ENCODE measurements at regions not wholly inside any gene's neighbourhood (a gene's known extent, or its start where the extent isn't known, plus 50 kb on each side); places are given as distances from the start of the nearest gene placed in this dataset.
"Not testable (repeated sequence)": the region's sequence is repeated elsewhere in the genome, so short reads cannot be mapped to it uniquely, and the experiment has no call there.

- FAIRE-seq; BruUV-seq (replicated peaks); intact Hi-C loops (cut with micrococcal nuclease): not testable (repeated sequence)
These were observed 1348.2 kb downstream of the GATA3 start for GRCh38 chr10:9402507-9403195.

GRCh38 chr10:9407201-9407600, 1352.7 kb downstream of the GATA3 start:
- FAIRE-seq; H3K9me1 ChIP-seq (replicated peaks; ENCODE audit: control insufficient read depth, extremely low read depth, insufficient read depth, low read length); intact Hi-C loops (cut with micrococcal nuclease); POLR2A ChIA-PET; H3K9ac ChIP-seq (replicated peaks; ENCODE audit: extremely low read depth, insufficient read depth, low read length); H3K4me3 ChIP-seq (replicated peaks in 1 of 3; ENCODE audit: insufficient read depth in 1 of 3, low read depth in 1 of 3, low read length in 3 of 3); H3K27ac ChIP-seq (ENCODE audit: insufficient read depth, low read depth, low read length); H2AFZ ChIP-seq (ENCODE audit: low read depth, low read length); dilution Hi-C loops (cut with MboI; ENCODE audit: extremely low pct_ligation_motif_present, low sequenced_read_pairs); H4K20me1 ChIP-seq (replicated peaks; ENCODE audit: control insufficient read depth, extremely low read depth, insufficient read depth, low read length); H3K4me1 ChIP-seq (ENCODE audit: control insufficient read depth, extremely low read depth, insufficient read depth, low read length); H3K4me2 ChIP-seq (ENCODE audit: insufficient read depth, low read length); CTCF ChIA-PET; DNase-seq (ENCODE audit: low read depth, low spot score); H3K36me3 ChIP-seq (ENCODE audit: control insufficient read depth in 2 of 2, extremely low read depth in 1 of 2, insufficient read depth in 2 of 2, low read length in 2 of 2); H3K27me3 ChIP-seq (ENCODE audit: control insufficient read depth in 2 of 2, insufficient read depth in 2 of 2, low read length in 2 of 2); BruUV-seq (replicated peaks); H3K79me2 ChIP-seq (ENCODE audit: control insufficient read depth, insufficient read depth, low read length); H3K9me3 ChIP-seq (replicated peaks; ENCODE audit: control insufficient read depth, insufficient read depth, low read length): not testable (repeated sequence)

More at GRCh38 chr10:9402507-9403195, 1348.2 kb downstream of the GATA3 start:
- H4K20me1 ChIP-seq (replicated peaks; ENCODE audit: control insufficient read depth, extremely low read depth, insufficient read depth, low read length); dilution Hi-C loops (cut with MboI; ENCODE audit: extremely low pct_ligation_motif_present, low sequenced_read_pairs); H3K27ac ChIP-seq (ENCODE audit: insufficient read depth, low read depth, low read length); CTCF ChIA-PET; H3K4me3 ChIP-seq (replicated peaks in 1 of 3; ENCODE audit: insufficient read depth in 1 of 3, low read depth in 1 of 3, low read length in 3 of 3); H3K4me2 ChIP-seq (ENCODE audit: insufficient read depth, low read length); H3K4me1 ChIP-seq (ENCODE audit: control insufficient read depth, extremely low read depth, insufficient read depth, low read length); DNase-seq (ENCODE audit: low read depth, low spot score); POLR2A ChIA-PET; H3K9me3 ChIP-seq (replicated peaks; ENCODE audit: control insufficient read depth, insufficient read depth, low read length); H3K27me3 ChIP-seq (ENCODE audit: control insufficient read depth in 2 of 2, insufficient read depth in 2 of 2, low read length in 2 of 2); H3K36me3 ChIP-seq (ENCODE audit: control insufficient read depth in 2 of 2, extremely low read depth in 1 of 2, insufficient read depth in 2 of 2, low read length in 2 of 2); H3K79me2 ChIP-seq (ENCODE audit: control insufficient read depth, insufficient read depth, low read length); H3K9ac ChIP-seq (replicated peaks; ENCODE audit: extremely low read depth, insufficient read depth, low read length); H2AFZ ChIP-seq (ENCODE audit: low read depth, low read length); H3K9me1 ChIP-seq (replicated peaks; ENCODE audit: control insufficient read depth, extremely low read depth, insufficient read depth, low read length): not testable (repeated sequence)

DNA sequence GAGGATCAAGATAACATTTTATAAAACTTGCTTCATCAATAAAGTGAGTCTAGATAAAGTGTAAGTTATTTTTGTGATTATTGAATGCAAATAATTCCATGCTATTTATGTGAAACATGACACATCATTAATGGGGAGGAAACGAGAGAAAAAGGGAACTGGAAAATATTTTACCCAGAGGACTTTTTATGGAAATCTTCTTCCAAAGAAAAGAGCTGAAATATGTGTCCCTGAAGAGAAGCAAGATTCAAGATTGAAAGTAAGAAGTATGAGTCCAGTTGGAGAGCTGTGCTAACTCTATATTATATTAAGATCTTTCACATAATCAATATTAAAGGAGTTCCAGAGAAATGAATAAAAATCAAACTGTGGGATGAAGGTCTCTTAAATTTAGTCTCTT, 1361.8 kb downstream of the GATA3 start:
- no peak for TF ChIP-seq EZH2 (IDR thresholded peaks at IDR 0.05; ENCODE audit: borderline replicate concordance, low read depth, low read length, severe bottlenecking)
- TF ChIP-seq POLR2A (IDR thresholded peaks at IDR 0.05; ENCODE audit: low read depth, low read length) = no peak
- no peak for TF ChIP-seq FOS (IDR thresholded peaks at IDR 0.05; ENCODE audit: borderline replicate concordance, insufficient read depth, low read length)
- no peak for TF ChIP-seq MAX (IDR thresholded peaks at IDR 0.05; ENCODE audit: insufficient read depth, insufficient read length)
- intact Hi-C loops (cut with micrococcal nuclease) = no loop called here
- no peaks in the 10 kb centered on the region for H3K4me1 ChIP-seq (ENCODE audit: control insufficient read depth, extremely low read depth, insufficient read depth, low read length)
- no peak overlapping the region for H2AFZ ChIP-seq (ENCODE audit: low read depth, low read length)
- CTCF ChIA-PET = no interaction called here
- dilution Hi-C loops (cut with MboI; ENCODE audit: extremely low pct_ligation_motif_present, low sequenced_read_pairs) = no loop called here
- POLR2A ChIA-PET = no interaction called here
- no TSS peak for BruUV-seq (replicated peaks)
- DNase-seq (ENCODE audit: low read depth, low spot score) = no peak
- H3K4me2 ChIP-seq (ENCODE audit: insufficient read depth, low read length) = no peak overlapping the region
- H3K9me1 ChIP-seq (replicated peaks; ENCODE audit: control insufficient read depth, extremely low read depth, insufficient read depth, low read length) = no peaks in the 10 kb centered on the region
- no peak overlapping the region for H3K4me3 ChIP-seq (replicated peaks in 1 of 3; ENCODE audit: insufficient read depth in 1 of 3, low read depth in 1 of 3, low read length in 3 of 3)
- no peak overlapping the region for H3K27ac ChIP-seq (ENCODE audit: insufficient read depth, low read depth, low read length)
- H3K79me2 ChIP-seq (ENCODE audit: control insufficient read depth, insufficient read depth, low read length) = no peaks in the 10 kb centered on the region
- H3K9ac ChIP-seq (replicated peaks; ENCODE audit: extremely low read depth, insufficient read depth, low read length) = no peak overlapping the region
- H4K20me1 ChIP-seq (replicated peaks; ENCODE audit: control insufficient read depth, extremely low read depth, insufficient read depth, low read length) = no peaks in the 10 kb centered on the region
- no peaks in the 10 kb centered on the region for H3K36me3 ChIP-seq (ENCODE audit: control insufficient read depth in 2 of 2, extremely low read depth in 1 of 2, insufficient read depth in 2 of 2, low read length in 2 of 2)
- H3K9me3 ChIP-seq (replicated peaks; ENCODE audit: control insufficient read depth, insufficient read depth, low read length) = no peaks in the 10 kb centered on the region
- no peak for FAIRE-seq
- H3K27me3 ChIP-seq (ENCODE audit: control insufficient read depth in 2 of 2, insufficient read depth in 2 of 2, low read length in 2 of 2) = no peaks in the 10 kb centered on the region

All from endothelial cell of umbilical vein (primary cell).